ENCODE measurements at regions not wholly inside any gene's neighbourhood (a gene's known extent, or its start where the extent isn't known, plus 50 kb on each side); places are given as distances from the start of the nearest gene placed in this dataset.

DNA sequence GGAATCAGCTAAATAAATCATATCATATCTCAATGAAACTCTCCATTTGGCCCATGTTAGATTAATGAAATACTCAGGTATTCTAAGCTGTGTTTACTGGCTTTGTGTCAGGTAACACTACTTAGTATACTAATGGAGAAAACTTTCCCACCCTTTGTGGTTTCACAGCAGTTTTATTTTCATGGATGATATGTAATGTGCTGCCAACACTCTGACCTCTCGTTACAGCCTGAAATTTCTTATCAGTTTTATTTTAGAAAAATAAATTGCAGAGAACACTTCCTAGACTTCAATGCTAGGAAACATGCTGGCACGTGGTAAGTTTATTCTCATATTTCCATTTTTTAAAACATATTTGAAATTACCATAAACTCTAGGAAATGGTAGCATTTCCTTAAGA is 758.9 kb downstream of the LIG4 start:
- no peaks in the 10 kb centered on the region for H3K4me1 Mint-ChIP-seq
- no peak overlapping the region for H3K4me3 Mint-ChIP-seq
- H3K27me3 Mint-ChIP-seq (ENCODE audit: low read depth) = no peaks in the 10 kb centered on the region
- H3K36me3 Mint-ChIP-seq (ENCODE audit: low read depth) = no peaks in the 10 kb centered on the region
- no peak overlapping the region for H3K27ac Mint-ChIP-seq
- TF ChIP-seq, protein P1, sequence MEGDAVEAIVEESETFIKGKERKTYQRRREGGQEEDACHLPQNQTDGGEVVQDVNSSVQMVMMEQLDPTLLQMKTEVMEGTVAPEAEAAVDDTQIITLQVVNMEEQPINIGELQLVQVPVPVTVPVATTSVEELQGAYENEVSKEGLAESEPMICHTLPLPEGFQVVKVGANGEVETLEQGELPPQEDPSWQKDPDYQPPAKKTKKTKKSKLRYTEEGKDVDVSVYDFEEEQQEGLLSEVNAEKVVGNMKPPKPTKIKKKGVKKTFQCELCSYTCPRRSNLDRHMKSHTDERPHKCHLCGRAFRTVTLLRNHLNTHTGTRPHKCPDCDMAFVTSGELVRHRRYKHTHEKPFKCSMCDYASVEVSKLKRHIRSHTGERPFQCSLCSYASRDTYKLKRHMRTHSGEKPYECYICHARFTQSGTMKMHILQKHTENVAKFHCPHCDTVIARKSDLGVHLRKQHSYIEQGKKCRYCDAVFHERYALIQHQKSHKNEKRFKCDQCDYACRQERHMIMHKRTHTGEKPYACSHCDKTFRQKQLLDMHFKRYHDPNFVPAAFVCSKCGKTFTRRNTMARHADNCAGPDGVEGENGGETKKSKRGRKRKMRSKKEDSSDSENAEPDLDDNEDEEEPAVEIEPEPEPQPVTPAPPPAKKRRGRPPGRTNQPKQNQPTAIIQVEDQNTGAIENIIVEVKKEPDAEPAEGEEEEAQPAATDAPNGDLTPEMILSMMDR (IDR thresholded peaks at IDR 0.05; ENCODE audit: unreplicated experiment in 3 of 3) = no peak
- peaks cover 7% of the 10 kb centered on the region for H3K9me3 Mint-ChIP-seq

DNA sequence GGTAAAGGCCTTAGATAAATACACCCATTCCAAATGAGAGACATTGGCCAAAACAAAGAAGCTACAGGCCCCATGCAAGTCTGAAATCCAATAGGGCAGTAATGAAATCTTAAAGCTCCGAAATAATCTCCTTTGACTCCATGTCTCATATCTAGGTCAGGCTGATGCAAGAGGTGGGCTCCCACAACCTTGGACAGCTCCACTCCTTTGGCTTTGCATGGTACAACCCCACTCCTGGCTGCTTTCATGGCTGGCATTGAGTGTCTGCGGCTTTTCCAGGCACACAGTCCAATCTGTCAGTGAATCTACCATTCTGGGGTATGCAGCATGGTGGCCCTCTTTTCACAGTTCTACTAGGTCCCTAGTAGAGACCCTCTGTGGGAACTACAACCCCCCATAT is 762.5 kb downstream of the LIG4 start:
- Mint-ChIP-seq H3K4me3 (no peak overlapping the region), H3K27ac (no peak overlapping the region), H3K9me3 (peaks cover 7% of the 10 kb centered on the region), H3K36me3 (ENCODE audit: low read depth) (no peaks in the 10 kb centered on the region), H3K27me3 (ENCODE audit: low read depth) (no peaks in the 10 kb centered on the region), H3K4me1 (no peaks in the 10 kb centered on the region)
- TF ChIP-seq, protein P1 (IDR thresholded peaks at IDR 0.05; ENCODE audit: unreplicated experiment in 3 of 3) = no peak

DNA sequence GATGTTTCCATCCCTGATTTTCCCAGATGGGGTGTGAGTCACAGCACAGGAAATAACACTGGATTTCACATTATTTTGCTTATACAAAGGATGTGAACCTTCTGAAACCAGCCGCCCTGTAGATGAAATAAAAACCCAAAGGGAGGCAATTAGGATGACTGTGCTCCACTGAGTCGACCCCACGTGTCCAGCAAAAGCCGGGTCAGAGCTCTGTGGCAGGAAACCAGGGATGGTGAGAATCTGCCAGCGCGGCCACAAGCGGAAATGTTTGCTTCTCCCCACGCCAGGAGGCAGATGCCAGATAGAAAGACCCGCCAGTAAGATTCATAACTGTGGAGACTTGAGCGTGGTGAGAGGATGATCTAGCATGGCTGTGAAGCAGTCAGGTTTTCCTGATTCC is 764.4 kb downstream of the LIG4 start:
- no peaks in the 10 kb centered on the region for H3K27me3 Mint-ChIP-seq (ENCODE audit: low read depth)
- H3K4me1 Mint-ChIP-seq = no peaks in the 10 kb centered on the region
- no peak overlapping the region for H3K27ac Mint-ChIP-seq
- TF ChIP-seq, protein P1 (IDR thresholded peaks at IDR 0.05; ENCODE audit: unreplicated experiment in 3 of 3) = no peak
- H3K36me3 Mint-ChIP-seq (ENCODE audit: low read depth) = no peaks in the 10 kb centered on the region
- no peak overlapping the region for H3K4me3 Mint-ChIP-seq
- peaks cover 7% of the 10 kb centered on the region for H3K9me3 Mint-ChIP-seq

DNA sequence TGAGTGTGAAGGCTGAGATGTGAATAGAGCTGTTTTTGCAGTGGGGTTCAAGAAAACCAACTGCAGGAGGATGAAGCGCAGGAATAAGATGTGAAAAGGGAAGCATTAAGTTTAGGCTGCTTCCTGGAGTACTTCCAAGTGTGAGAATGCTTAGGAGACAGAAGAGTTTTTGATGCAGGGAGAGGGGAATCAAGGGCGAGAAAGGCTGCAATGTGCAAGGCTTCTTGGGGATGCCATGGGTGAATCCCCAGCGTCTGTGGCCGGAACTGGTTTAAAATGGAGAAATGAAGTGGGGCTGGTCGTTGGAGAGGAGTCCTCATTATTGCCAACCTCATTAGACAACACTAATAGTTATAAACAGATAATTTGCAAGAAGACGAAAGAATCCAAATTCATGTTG is 764.9 kb downstream of the LIG4 start:
- H3K9me3 Mint-ChIP-seq = peaks cover 7% of the 10 kb centered on the region
- TF ChIP-seq, protein P1 (IDR thresholded peaks at IDR 0.05; ENCODE audit: unreplicated experiment in 3 of 3) = no peak
- H3K27ac Mint-ChIP-seq = no peak overlapping the region
- no peaks in the 10 kb centered on the region for H3K27me3 Mint-ChIP-seq (ENCODE audit: low read depth)
- H3K4me1 Mint-ChIP-seq = no peaks in the 10 kb centered on the region
- no peaks in the 10 kb centered on the region for H3K36me3 Mint-ChIP-seq (ENCODE audit: low read depth)
- H3K4me3 Mint-ChIP-seq = no peak overlapping the region

DNA sequence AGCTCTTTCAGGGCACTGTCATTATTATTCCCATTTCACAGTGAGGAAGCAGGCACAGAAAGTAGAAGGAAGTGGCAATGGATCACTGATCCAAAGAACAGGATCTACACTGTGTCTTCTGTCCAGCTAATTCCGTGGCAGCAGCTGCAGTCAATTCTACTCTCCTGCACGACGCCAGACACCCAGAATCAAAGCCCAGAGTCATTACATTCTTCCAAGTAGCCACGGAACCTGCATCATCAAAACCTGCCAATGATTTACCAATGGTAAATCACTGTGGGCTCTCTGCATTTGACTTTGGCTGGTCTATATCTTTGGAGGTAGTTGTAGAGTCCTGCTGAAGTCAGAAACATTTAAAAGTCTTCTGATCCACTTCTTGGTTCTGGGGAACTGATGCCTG is 767.7 kb downstream of the LIG4 start:
- H3K27ac Mint-ChIP-seq = no peak overlapping the region
- no peaks in the 10 kb centered on the region for H3K9me3 Mint-ChIP-seq
- H3K4me3 Mint-ChIP-seq = no peak overlapping the region
- TF ChIP-seq, protein P1 (IDR thresholded peaks at IDR 0.05; ENCODE audit: unreplicated experiment in 3 of 3) = no peak
- H3K36me3 Mint-ChIP-seq (ENCODE audit: low read depth) = no peaks in the 10 kb centered on the region
- no peaks in the 10 kb centered on the region for H3K4me1 Mint-ChIP-seq
- H3K27me3 Mint-ChIP-seq (ENCODE audit: low read depth) = no peaks in the 10 kb centered on the region

DNA sequence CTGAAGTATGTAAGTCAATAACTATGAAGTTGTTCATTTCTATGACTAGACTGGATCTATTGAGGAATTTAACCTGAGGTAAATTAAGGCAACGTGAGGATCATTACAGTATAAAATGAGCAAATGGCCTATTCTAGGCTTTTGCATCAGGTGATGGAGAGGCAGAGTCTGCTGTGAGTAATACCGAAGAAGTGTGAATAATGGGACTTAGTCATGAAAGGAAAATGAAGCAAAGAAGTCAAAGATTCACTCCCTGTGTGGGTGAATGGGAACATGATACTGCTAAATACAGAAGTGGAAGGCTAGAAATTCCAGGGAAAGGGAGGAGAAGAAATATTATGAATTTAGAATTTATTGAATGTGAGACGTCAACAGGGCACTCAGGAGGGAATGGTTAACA is 774.1 kb downstream of the LIG4 start:
- TF ChIP-seq, protein P1 (IDR thresholded peaks at IDR 0.05; ENCODE audit: unreplicated experiment in 3 of 3) = no peak
- H3K4me1 Mint-ChIP-seq = no peaks in the 10 kb centered on the region
- no peaks in the 10 kb centered on the region for H3K27me3 Mint-ChIP-seq (ENCODE audit: low read depth)
- no peaks in the 10 kb centered on the region for H3K9me3 Mint-ChIP-seq
- H3K36me3 Mint-ChIP-seq (ENCODE audit: low read depth) = no peaks in the 10 kb centered on the region
- no peak overlapping the region for H3K27ac Mint-ChIP-seq
- H3K4me3 Mint-ChIP-seq = no peak overlapping the region
